DND-41 (cell line): ENCODE measurements at regions not wholly inside any gene's neighbourhood (a gene's known extent, or its start where the extent isn't known, plus 50 kb on each side); places are given as distances from the start of the nearest gene placed in this dataset.

Experiments used
- CTCF ChIP-seq: IDR thresholded peaks from 2 replicates; pipeline ENCODE4 v1.5.1; 2012; ENCODE audit warnings: borderline replicate concordance, low read length, moderate library complexity, mild to moderate bottlenecking; ENCODE audit not compliant: poor library complexity, severe bottlenecking; ENCODE audit errors: extremely low read depth
- EZH2 ChIP-seq: IDR thresholded peaks from 3 replicates; pipeline ENCODE4 v1.6.1; 2012; ENCODE audit warnings: borderline replicate concordance, low read depth, mild to moderate bottlenecking, moderate library complexity, low read length, inconsistent platforms; ENCODE audit not compliant: severe bottlenecking

GRCh38 chr2:236417150-236417549, 152.5 kb upstream of the ACKR3 start:
- no peak for TF ChIP-seq CTCF
- no peak for TF ChIP-seq EZH2
